ENCODE measurements at regions not wholly inside any gene's neighbourhood (a gene's known extent, or its start where the extent isn't known, plus 50 kb on each side); places are given as distances from the start of the nearest gene placed in this dataset.

DNA sequence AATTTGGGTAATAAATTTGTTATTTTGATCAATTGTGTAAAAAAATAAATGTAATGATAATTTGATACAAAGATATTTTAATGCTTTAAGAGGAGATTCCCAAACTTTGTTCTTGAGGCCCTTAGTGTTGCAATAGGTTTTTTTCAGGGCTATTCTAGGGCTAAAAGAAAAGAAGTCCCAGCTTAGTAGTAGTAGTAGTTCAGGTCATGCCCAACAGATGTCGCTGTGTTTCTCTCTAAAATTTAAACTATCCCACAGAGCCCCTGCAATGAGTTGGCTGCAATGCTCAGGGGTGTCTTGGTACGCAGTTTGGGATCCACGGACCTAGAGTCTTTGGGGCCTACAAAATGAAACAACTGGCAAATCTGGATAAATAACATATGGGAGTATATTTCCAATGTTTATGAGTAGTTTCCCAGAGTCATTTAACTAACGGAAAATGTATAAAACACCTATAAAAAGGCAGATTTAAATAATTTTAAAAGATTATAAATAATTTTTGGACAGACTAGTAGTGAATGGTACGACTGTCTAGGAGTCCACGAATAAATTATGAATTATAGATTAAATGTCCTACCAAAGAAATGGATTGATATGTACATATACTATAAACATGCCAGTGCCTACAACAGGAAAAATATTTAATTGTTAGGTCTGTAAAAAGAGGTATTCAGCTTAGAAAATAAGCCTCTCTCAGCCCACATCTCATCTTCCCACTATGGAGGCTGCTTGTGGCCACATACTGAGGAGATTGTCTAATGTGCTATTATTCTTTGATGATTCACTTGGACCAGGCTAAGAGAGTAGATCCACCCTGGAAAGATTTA lies 228.5 kb upstream of the PMFBP1 start:
- no peak for DNase-seq

DNA sequence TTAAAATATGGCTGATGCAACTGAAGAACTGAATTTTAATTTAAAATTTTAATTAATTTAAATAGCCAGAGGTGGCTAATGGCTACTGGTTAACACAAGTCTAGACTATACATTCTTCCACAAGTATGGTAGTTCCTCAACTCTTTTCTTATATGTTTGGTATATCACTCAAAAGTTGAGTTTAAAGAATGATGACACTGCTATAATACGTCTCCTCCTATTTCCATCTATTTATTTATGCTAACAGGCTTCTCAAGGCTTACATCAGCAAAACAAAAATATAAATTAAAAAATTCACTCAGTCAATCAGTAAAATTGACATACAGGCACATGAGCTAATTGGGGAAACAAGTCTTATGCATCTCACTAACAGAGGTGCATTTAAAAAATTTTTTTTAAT lies 227.9 kb upstream of the PMFBP1 start:
- no peak for DNase-seq

DNA sequence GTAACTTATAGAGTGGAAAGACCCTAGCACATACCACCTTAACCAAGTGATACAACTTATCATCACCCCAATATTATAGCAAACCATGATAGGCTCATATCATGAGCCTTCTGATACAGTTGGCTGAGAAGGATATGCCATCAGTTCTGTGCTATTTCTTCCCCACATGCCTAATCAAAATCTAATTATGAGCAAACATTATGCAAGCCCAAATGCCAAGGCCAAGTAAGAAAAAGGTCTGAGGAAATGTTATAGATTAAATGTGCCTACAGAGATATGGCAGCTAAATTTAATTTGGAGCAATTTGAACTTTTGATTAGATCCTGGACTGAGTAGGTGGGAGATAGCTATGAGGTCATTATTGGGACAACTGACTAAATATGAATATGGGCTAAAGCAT lies 225.9 kb upstream of the PMFBP1 start:
- DNase-seq, result no peak

DNA sequence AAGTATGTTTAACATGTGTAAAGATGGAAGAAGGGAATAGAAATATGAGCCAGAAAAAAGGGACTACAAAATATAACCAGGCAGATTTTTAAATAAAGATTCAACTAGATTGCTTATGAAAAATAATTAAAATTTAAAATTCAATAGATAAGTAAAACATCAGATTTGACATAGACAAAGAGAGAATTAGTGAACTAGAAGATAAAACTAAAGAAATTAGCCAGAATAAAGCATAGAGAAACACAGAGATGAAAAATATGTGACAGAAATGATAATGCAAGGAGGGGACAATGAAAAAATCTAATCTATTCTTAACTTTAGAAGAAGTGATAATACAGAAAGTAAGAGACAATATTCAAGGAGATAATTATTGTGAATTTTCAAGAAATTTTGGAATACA lies 222.6 kb upstream of the PMFBP1 start:
- no peak for DNase-seq

DNA sequence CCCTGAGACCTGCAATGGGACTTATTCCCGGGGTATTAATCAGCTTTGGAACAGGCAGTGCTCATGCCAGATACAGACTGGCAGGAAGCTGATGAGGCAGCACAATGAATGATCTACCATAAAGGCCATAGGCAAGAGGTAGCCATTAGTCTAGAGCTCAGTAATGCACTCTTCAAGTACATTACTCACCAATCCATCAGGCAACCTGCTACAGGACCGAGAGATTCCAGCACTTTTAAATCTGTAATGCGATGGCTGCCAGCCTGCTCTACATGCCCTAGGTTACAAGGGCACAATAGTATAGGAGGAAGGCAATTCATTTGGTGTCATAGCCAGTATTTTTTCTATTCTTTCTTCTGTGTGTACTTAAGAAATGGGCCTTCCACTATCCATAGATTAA lies 217.8 kb upstream of the PMFBP1 start:
- no peak for DNase-seq

DNA sequence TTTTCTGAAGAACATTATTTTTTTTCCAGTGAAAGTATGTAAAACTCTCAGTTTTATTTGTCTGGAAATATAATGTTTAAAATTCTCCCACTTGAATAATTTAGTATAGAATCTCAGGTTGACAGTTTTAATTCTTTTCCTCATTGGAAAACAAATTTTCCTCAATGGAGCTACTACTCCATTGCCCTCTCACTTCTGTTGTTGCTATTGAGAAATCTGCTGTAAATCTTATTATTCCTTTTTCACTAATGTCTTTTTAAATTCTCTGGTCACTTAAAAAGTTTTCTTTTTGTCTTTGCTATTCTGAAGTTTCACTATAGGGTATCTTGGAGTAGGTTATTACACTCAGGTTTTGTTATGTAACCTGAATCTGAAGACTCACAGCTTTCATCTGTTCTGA lies 216.1 kb upstream of the PMFBP1 start:
- DNase-seq, result no peak

DNA sequence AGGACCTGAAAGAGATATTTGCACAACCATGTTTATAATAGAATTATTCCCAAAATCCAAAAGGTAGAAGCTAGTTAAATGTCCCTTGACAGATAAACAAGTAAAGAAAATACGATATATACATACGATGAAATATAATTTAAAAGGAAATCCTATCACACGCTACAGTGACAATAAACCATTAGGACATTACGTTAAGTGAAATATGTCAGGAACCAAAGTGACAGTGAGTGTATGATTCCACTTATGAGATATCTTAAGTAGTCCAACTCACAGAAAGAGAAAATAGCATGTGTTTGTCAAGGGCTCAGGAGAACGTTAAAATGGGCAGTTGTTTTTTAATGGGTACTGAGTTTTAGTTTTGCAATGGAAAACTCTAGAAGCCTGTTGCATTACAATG lies 212.7 kb upstream of the PMFBP1 start:
- no peak for DNase-seq

DNA sequence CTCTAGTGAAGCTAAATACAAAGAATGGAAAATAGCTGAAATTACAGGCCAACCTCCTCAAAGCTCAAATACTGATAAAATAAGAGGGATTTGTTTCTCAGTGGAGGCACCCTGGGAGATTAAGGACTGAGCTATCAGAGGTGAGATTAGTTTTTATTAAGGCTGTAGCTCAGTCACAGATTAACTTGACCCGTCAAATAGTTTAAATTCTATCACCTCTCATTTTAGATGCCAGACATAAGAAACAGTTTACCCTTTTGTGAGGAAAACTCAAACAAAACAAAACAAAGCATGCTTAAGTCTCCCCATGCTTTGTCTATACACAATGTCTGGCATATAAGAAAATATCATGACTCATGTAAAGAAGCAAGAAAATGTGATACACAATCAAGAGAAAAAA lies 208.3 kb upstream of the PMFBP1 start:
- no peak for DNase-seq

DNA sequence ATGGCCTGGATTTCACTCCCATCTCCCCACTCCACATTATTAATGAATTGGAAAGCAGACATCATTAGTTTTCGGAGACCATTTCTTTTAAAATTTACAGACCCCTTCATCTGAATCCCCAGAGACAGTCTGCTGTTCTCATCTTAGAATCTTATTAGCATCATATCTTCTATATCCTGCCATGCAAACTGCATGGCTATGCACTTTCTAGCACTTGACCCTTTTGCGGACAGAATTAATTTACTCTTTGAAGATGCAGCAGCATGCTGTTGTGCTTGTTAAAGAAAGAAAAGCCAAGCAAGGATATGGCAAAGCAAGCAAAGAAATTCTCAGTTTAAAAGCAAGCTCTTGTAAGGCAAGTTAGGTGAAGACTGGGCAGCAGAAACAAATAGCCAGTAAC lies 201.2 kb upstream of the PMFBP1 start:
- DNase-seq, result no peak

DNA sequence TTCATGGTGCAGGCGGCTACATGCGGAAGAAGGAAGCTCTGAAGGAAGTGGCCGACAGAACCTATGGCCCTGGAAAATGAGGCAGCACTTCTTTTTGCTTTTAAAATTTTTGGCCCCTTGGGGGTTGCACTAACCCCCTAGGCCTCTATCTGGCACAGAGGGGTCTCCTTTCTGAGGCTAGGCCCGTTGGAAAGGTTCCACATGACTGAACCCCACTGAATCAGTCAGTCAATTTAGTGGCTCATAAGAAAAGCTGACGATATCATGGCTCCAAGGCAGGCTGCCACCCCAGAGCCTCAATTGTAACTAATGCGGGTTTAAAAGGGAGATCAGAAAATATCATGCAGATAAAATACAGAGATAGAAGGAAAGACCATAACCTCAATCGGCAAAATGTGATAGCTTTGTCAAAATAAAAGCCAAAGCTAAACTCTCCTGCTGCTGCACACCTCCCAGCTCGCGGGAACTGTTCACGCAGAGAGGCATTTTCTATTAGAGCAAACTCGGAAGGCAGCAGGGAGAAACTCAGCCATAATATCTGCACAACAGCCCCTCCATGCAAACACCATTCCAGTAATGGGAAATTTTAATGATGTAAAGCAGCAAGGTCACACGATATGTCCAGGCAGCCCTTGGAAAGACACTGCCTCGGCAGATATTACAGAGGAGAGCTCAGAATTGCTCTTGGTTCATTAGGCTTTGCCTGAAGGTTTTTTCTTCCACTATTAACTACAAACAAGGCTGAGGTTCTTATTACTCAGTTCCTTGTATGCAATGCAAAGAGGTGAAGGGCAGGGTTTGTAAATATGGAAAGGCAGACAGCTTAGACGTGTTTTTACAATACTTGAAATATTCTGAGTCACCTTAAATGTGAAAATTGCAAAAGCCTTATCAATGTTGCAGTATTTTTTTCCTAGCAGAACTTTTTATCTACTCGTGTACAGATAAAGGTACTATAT lies 200.4 kb upstream of the PMFBP1 start:
- no peak for DNase-seq

DNA sequence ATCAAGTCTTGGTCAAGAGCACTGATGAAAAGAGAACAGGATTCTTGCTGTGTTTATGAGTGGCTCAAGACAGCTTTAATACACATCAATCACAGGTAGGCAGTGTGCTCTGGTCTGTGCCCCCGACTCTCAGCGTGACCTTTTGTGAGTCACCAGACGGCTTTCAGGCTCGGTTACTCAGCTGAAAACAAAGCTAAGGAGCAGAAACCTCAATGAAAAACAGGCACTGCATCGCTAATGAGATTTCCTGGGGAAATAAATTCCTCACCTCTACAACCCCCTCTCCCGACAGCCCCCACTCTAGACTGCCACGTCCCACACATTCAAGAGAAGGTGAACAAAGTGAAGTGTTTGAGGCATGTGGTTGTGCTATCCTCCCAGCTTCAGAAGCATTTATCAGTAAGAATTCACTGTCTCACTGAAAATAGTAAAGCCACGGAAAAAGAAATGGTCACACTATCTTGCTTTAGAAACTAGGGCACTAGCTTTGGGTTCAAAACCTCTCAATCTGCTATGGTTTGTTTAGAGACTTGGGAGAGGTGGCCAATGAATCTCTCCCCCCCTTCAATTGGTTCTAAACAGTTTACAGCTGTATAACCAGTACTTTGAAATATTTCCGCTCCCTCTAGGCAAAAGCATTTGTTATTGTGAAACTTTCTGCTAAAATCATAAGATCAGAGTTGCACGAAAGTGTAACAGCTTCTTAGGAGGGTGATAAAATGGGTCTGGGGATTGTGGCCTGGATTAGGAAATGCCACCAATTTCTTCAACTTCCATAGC lies 199.5 kb upstream of the PMFBP1 start:
- DNase-seq, result no peak

DNA sequence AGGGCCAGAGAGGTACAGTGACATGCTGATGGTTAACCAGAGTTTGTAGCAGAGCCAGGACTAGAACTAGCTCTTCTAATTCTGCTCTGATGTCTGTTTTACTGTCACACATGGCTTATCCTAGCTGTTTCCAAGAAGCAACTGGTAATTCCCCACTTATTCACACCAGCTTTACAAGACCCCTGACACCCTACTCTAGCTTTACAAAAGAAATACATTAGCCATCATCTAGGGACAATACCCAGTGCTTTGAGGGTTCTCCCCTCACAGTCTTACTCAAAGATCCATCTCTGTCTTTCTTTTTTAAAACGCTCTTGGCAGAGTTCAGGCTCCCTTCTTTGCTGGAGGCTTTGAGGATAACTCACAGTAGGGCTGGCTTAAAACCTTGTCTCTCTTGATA lies 197.3 kb upstream of the PMFBP1 start:
- DNase-seq, result no peak

DNA sequence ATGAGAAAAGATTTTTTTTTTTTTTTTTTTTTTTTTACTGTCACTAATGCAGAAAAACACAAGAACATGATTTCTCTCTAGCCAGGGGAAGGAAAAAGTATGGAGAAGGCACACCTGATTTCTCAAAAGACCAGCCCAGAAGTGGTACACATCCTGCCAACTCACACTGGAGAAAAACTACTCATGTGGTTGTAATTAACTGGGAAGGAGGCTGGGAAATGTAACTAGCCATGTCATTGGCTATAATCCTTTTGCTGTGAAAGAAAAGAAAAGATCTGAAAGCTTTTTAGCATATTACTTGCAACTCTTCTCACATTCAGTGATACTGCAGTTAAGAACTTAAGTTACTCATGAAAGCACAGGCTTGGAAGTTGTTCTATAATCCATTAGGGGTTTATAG lies 195.9 kb upstream of the PMFBP1 start:
- DNase-seq, result no peak

DNA sequence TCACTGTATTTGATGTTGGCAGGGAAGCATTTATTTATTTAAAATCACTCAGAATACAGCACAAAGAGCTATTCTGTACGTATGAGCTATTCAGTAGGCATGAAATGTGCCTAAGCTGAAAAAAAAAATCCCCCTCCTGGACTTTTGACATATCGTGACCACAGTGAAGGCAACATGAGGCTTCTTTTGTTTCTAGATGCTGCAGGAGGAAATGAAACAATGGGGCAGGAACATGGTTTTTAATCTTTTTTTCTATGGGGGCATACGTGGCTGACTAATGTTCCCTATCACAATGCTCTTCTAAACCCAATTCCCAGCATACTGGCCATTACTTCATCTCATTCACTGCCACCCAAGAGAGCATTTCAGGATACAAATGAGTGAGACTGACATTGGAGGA lies 191.0 kb upstream of the PMFBP1 start:
- no peak for DNase-seq

DNA sequence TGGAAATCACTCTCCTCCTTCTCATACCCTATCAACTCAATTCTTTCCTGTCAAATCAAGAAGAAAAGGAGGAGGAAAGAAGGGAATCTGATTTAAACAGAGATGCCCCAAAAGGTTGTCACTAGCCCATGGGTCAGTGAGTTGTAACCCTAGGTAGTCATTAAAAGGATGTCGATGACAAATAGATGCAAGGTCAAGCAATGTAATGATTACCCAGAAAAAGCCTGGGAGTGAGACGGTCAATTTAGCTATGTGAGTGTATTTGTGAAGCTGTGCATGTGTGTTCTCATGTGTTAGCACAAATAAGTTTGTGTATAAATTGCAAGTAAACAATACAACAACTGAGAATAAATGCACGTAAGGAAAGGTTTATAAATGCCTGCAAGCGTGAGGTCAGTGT lies 190.5 kb upstream of the PMFBP1 start:
- DNase-seq, result no peak

DNA sequence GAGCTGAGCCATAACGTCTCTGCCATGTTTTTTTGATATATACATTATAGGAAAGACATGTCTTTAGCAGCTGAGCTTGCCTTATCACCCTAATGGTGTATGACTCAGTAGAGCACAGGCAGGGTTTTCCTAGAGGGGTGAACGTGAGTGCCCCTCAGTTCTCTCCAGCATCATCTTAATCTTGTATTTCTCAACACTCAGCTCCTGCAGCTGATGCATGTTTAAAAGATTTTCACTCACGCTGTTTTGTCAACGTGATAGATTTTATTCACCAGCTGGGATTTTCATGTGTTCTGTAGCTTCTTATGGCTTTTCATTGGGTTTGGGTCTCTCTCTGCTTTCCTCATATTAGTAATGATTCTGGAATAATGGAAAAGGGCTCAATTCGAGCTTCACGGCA lies 186.0 kb upstream of the PMFBP1 start:
- no peak for DNase-seq

DNA sequence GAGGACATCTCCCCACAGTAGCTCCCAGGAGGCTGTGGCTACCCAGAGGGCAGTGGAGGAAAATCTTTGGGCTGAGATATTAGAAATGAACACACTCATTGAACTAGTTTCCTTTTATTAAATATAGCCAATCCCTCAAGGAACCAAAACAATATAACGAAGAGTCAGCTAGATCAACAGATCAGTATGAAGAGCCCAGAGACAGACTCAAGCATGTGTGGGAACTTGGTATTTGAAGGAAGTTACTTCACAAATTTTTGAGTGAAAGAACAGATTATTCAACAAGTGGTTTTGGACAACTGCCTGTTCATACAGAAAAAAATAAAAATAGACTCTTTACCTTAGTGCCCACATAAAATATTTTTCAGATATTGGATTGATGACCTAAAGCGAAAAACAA lies 183.6 kb upstream of the PMFBP1 start:
- no peak for DNase-seq

DNA sequence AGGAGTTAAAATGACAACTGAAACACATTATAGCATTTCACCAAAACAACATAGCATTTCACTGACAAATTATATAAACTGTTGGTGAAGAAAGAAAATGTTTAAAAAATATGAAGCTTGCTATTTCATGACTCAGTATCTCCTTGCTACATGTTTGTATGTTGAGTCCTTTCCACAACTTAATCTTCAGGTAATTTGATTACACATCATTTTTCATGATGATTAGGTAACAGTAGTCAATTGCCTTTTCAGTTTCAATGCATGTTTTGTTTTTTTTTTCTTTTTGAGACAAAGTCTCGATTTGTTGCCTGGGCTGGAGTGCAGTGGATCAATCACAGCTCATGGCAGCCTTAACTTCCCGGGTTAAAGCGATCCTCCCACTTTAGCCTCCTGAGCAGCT lies 177.8 kb upstream of the PMFBP1 start:
- DNase-seq, result no peak

DNA sequence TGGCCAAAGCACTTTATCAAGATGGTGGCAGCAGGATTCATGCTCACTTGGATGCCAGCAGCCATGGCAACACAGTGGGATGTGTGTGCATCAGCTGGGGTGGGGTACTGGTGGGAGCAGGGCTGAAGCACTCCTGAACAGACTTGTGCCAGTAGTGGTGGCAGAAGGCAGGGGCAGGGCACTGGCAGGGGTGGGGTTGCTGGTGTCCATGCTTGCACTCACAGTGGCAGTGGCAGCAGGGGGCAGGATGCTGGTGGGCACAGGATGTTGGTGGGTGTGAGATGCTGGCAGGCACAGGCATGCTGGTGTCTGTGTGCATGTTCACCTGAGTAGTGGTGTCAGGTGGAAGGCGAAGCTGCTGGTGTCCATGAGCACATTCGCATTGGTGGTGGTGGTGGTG lies 161.0 kb upstream of the PMFBP1 start:
- no peak for DNase-seq

DNA sequence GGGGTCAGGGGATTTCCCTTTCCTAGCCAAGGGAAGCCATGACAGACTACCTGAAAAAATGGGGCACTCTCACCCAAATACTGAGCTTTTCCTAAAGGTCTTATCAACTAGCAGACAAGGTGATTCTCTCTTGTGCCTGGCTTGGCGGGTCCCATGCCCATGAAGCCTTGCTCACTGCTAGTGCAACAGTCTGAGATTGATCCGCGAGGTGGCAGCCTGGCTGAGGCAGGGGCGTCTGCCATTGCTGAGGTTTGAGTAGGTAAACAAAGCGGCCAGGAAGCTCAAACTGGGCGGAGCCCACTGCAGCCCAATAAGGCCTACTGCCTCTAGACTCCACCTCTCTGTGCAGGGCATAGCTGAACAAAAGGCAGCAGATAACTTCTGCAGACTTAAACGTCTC lies 152.6 kb upstream of the PMFBP1 start:
- no peak for DNase-seq

DNA sequence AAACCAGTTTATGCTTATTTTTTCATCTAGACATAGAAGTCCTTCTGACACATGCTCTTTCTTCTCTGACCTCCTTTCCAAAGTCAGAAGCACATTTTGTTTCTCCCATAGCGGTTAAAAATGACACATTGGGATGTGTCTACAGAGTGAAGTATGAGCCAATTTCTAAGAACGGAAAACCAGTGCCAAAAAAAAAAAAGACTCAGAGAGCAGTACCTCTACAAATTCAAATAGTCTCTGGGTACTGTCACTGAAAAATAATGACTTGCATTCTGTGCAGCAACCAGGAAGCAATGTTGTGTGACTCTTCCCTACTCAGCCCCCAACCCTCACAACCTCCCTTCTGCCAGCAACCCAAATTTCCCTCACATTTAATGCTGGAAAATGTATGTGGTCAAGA lies 145.5 kb upstream of the PMFBP1 start:
- no peak for DNase-seq

DNA sequence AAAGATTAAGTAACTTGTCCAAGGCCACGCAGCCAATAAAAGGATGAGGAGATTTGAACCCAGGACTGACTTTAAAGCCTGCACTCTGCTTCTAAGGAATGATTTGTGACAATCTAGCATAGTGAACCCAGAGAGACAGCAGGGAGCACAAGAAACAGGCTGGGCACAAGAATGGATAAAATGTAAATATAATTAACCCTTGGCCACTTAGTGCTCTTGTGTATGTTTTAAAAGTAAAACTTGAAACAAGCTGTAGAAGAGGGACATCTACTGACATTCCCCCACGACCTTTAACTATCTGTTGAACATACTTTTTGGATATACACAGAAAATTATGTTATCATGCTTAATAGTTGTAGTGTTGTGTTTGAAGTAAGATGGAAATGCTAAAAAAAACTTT lies 141.9 kb upstream of the PMFBP1 start:
- no peak for DNase-seq

DNA sequence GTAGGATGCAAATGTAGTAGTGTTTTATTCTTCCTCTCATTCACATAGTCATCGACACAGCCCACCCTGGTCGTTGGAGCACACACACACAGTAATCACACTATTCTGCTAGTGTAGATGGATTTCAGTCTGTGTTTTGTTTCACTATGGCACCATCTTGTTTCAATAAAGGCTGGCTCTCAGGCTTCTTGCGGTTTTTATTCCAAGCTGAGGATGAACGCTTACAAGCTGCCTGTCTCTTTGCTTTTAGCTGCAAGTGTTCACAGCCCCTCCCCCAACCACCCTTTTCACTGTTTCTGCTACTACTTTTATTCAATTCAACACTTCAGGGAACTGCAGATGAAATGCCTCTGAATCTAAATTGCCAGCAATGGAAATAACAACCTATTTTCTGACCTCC lies 140.9 kb upstream of the PMFBP1 start:
- no peak for DNase-seq

DNA sequence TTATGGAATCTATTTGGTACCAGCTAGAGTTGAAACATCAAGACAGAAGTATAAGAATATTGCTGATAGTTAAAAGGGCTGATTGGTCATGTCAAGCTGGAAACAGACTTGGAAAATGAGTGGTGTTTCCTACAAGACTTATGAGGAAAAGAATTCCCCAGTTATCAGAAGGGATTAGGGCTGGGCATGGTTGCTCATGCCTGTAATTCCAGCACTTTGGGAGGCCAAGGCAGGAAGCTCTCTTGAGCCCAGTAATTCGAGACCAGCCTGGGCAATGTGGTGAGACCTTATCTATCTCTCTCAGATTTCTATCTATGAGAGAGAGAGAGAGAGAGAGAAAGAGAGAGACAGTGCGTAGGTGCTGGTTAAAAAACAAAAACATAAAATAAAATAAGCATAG lies 139.5 kb upstream of the PMFBP1 start:
- no peak for DNase-seq
